OCI-LY3 (cell line): ENCODE measurements at regions not wholly inside any gene's neighbourhood (a gene's known extent, or its start where the extent isn't known, plus 50 kb on each side); places are given as distances from the start of the nearest gene placed in this dataset.

Experiments used
- H2AFZ ChIP-seq: fragments of 200-600, 300-600 bp; shearing (Covaris generic); 2 replicates; pipeline ENCODE4 v1.6.0; 2014; ENCODE audit warnings: antibody characterized with exemption, low read depth, low read length
- H3K27ac ChIP-seq: fragments of 200-600, 300-600 bp; sonication (generic); 2 replicates; pipeline ENCODE4 v1.5.1; 2014; ENCODE audit warnings: mild to moderate bottlenecking, low read length, moderate library complexity, mixed read lengths
- H3K27me3 ChIP-seq: fragments of 200-600, 300-600 bp; sonication (generic); 2 replicates; pipeline ENCODE4 v1.6.1; 2014; ENCODE audit warnings: low read depth, low read length, mixed read lengths
- H3K36me3 ChIP-seq: fragments of 200-600, 300-600 bp; sonication (generic); replicated peaks from 2 replicates; pipeline ENCODE3; 2014; ENCODE audit warnings: low read depth, low read length, mixed read lengths
- H3K4me1 ChIP-seq: fragments of 300-600, 200-600 bp; sonication (generic); 2 replicates; pipeline ENCODE4 v1.6.1; 2014; ENCODE audit warnings: low read length, mixed read lengths
- H3K4me2 ChIP-seq: fragments of 200-600, 300-600 bp; sonication (generic); 2 replicates; pipeline ENCODE4 v1.6.1; 2014; ENCODE audit warnings: low read length, mixed read lengths
- H3K4me3 ChIP-seq: fragments of 300-600, 200-600 bp; sonication (generic); 2 replicates; pipeline ENCODE4 v1.5.1; 2014; ENCODE audit warnings: antibody characterized with exemption, mild to moderate bottlenecking, low read length, moderate library complexity
- H3K79me2 ChIP-seq: fragments of 300-600, 200-600 bp; shearing (Covaris generic); 2 replicates; pipeline ENCODE4 v1.6.1; 2014; ENCODE audit warnings: mild to moderate bottlenecking, low read length, mixed read lengths
- H3K9ac ChIP-seq: fragments of 300-600, 200-600 bp; shearing (Covaris generic); 2 replicates; pipeline ENCODE4 v1.6.0; 2014; ENCODE audit warnings: mild to moderate bottlenecking, low read length, moderate library complexity
- H3K9me3 ChIP-seq: fragments of 200-600, 300-600 bp; shearing (Covaris generic); 2 replicates; pipeline ENCODE4 v1.6.1; 2014; ENCODE audit warnings: low read length, mixed read lengths; ENCODE audit not compliant: insufficient read depth
- H4K20me1 ChIP-seq: fragments of 200-600, 300-600 bp; sonication (generic); 2 replicates; pipeline ENCODE4 v1.6.1; 2016; ENCODE audit warnings: low read length, mixed read lengths; ENCODE audit not compliant: insufficient read depth
- CTCF ChIP-seq: fragments of 200-600, 300-600 bp; sonication (generic); IDR thresholded peaks from 2 replicates; pipeline ENCODE4 v1.5.1; 2014; ENCODE audit warnings: antibody characterized with exemption, low read length, low read depth
- EZH2phosphoT487 ChIP-seq: fragments of 200-600 bp; shearing (Covaris generic); IDR thresholded peaks from 2 replicates; pipeline ENCODE4 v1.6.1; 2018; ENCODE audit warnings: antibody characterized with exemption, mixed run types, low read depth

- no peak overlapping the region for H2AFZ ChIP-seq
- H3K9ac ChIP-seq = no peak overlapping the region
- no peaks in the 10 kb centered on the region for H3K27me3 ChIP-seq
- no peaks in the 10 kb centered on the region for H3K4me1 ChIP-seq
- H3K9me3 ChIP-seq = no peaks in the 10 kb centered on the region
- no peak overlapping the region for H3K4me3 ChIP-seq
- no peak overlapping the region for H3K27ac ChIP-seq
- no peak for TF ChIP-seq EZH2phosphoT487
- no peak for TF ChIP-seq CTCF
- H3K79me2 ChIP-seq = no peaks in the 10 kb centered on the region
- no peaks in the 10 kb centered on the region for H3K36me3 ChIP-seq
- no peaks in the 10 kb centered on the region for H4K20me1 ChIP-seq
- H3K4me2 ChIP-seq = no peak overlapping the region
These were observed 90.0 kb upstream of the OTOS start for GRCh38 chr2:240230291-240230931.

- no peaks in the 10 kb centered on the region for H3K79me2 ChIP-seq
- no peak overlapping the region for H2AFZ ChIP-seq
- no peak overlapping the region for H3K9ac ChIP-seq
- H4K20me1 ChIP-seq = no peaks in the 10 kb centered on the region
- TF ChIP-seq EZH2phosphoT487 (no peak), CTCF (no peak)
- no peak overlapping the region for H3K27ac ChIP-seq
- no peak overlapping the region for H3K4me2 ChIP-seq
- H3K27me3 ChIP-seq = no peaks in the 10 kb centered on the region
- no peaks in the 10 kb centered on the region for H3K4me1 ChIP-seq
- H3K36me3 ChIP-seq = no peaks in the 10 kb centered on the region
- no peak overlapping the region for H3K4me3 ChIP-seq
- no peaks in the 10 kb centered on the region for H3K9me3 ChIP-seq
These were observed 91.4 kb upstream of the OTOS start for GRCh38 chr2:240231838-240232244.

- Histone ChIP-seq H4K20me1 (no peaks in the 10 kb centered on the region), H2AFZ (no peak overlapping the region), H3K36me3 (no peaks in the 10 kb centered on the region), H3K9me3 (no peaks in the 10 kb centered on the region), H3K4me2 (no peak overlapping the region), H3K79me2 (no peaks in the 10 kb centered on the region), H3K9ac (no peak overlapping the region), H3K4me3 (no peak overlapping the region), H3K27ac (no peak overlapping the region), H3K4me1 (no peaks in the 10 kb centered on the region), H3K27me3 (no peaks in the 10 kb centered on the region)
- TF ChIP-seq CTCF = no peak
- no peak for TF ChIP-seq EZH2phosphoT487
These were observed 91.9 kb upstream of the OTOS start for GRCh38 chr2:240232264-240232915.

GRCh38 chr2:240232961-240233884 is 92.8 kb upstream of the OTOS start:
- Histone ChIP-seq H3K27ac (no peak overlapping the region), H4K20me1 (no peaks in the 10 kb centered on the region), H3K36me3 (no peaks in the 10 kb centered on the region), H3K79me2 (no peaks in the 10 kb centered on the region), H3K4me3 (peak overlapping the region; percentile 67), H3K27me3 (no peaks in the 10 kb centered on the region), H3K4me2 (peak overlapping the region; percentile 44), H3K4me1 (no peaks in the 10 kb centered on the region), H3K9ac (no peak overlapping the region), H2AFZ (no peak overlapping the region), H3K9me3 (no peaks in the 10 kb centered on the region)
- TF ChIP-seq EZH2phosphoT487 (no peak), CTCF (peak; percentile 44)
